Fibroblast of the aortic adventitia (primary cell): ENCODE measurements at regions not wholly inside any gene's neighbourhood (a gene's known extent, or its start where the extent isn't known, plus 50 kb on each side); places are given as distances from the start of the nearest gene placed in this dataset.
"Not testable (repeated sequence)": the region's sequence is repeated elsewhere in the genome, so short reads cannot be mapped to it uniquely, and the experiment has no call there.

Experiments
- DNase-seq: peaks from one replicate; pipeline ENCODE4 v3.0.0-alpha.2; 2010; ENCODE audit warnings: low read depth
- H3K4me3 ChIP-seq: 2 replicates; pipeline ENCODE4 v1.5.1; 2011; ENCODE audit warnings: low read depth, mild to moderate bottlenecking, control low read depth, low read length, moderate library complexity
- TF ChIP-seq, protein P1 (sequence below): IDR thresholded peaks from 2 replicates; pipeline ENCODE4 v1.5.1; 2011; ENCODE audit warnings: mild to moderate bottlenecking, low read length, control low read depth, inconsistent platforms; ENCODE audit not compliant: insufficient read depth

DNA sequence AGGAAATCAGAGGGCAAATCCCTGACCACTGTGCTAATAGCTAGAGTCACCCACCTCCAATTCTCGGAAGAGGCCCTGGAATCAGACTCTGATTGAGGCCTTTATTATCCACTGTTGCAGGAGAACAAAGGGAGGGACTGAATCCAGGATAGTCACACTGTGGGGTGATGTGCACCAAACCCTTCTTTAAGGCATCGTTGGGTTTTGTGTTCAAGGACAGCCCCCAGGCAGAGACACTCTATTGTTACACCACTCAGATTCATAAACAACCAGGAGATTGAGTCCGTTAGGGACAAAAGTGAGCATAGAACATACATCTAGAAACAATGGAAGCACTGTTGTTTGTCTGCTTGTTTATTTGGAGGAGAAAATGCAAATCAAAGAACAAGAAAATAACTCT lies 124.6 kb upstream of the TBCA start:
- H3K4me3 ChIP-seq: no peak overlapping the region
- TF ChIP-seq, protein P1, sequence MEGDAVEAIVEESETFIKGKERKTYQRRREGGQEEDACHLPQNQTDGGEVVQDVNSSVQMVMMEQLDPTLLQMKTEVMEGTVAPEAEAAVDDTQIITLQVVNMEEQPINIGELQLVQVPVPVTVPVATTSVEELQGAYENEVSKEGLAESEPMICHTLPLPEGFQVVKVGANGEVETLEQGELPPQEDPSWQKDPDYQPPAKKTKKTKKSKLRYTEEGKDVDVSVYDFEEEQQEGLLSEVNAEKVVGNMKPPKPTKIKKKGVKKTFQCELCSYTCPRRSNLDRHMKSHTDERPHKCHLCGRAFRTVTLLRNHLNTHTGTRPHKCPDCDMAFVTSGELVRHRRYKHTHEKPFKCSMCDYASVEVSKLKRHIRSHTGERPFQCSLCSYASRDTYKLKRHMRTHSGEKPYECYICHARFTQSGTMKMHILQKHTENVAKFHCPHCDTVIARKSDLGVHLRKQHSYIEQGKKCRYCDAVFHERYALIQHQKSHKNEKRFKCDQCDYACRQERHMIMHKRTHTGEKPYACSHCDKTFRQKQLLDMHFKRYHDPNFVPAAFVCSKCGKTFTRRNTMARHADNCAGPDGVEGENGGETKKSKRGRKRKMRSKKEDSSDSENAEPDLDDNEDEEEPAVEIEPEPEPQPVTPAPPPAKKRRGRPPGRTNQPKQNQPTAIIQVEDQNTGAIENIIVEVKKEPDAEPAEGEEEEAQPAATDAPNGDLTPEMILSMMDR: no peak
- DNase-seq: no peak

- DNase-seq: no peak
- TF ChIP-seq, protein P1: no peak
- H3K4me3 ChIP-seq: no peak overlapping the region
These were observed 122.2 kb upstream of the TBCA start for GRCh38 chr5:77898385-77898784.

GRCh38 chr5:77896338-77896737 lies 120.2 kb upstream of the TBCA start:
- peak; percentile 33 for DNase-seq
- no peak overlapping the region for H3K4me3 ChIP-seq
- TF ChIP-seq, protein P1: no peak

DNA sequence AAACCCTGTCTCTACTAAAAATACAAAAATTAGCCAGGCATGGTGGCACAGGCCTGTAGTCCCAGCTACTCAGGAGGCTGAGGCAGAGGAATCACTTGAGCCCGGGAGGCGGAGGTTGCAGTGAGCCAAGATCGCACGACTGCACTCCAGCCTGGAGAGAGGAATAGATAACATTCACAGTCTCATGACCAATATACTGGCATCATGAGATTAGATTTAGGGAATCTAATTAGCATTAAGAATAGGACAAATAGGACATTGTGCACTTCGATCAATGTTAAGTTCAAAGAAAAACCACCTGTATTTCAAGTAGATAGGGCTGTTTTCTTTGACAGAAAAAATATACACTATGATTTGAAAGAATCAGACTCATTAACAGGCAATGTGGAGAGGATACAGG lies 118.0 kb upstream of the TBCA start:
- DNase-seq, H3K4me3 ChIP-seq: not testable (repeated sequence)

GRCh38 chr5:77893225-77893860 lies 117.2 kb upstream of the TBCA start:
- H3K4me3 ChIP-seq: no peak overlapping the region
- peak; percentile 96 for DNase-seq

DNA sequence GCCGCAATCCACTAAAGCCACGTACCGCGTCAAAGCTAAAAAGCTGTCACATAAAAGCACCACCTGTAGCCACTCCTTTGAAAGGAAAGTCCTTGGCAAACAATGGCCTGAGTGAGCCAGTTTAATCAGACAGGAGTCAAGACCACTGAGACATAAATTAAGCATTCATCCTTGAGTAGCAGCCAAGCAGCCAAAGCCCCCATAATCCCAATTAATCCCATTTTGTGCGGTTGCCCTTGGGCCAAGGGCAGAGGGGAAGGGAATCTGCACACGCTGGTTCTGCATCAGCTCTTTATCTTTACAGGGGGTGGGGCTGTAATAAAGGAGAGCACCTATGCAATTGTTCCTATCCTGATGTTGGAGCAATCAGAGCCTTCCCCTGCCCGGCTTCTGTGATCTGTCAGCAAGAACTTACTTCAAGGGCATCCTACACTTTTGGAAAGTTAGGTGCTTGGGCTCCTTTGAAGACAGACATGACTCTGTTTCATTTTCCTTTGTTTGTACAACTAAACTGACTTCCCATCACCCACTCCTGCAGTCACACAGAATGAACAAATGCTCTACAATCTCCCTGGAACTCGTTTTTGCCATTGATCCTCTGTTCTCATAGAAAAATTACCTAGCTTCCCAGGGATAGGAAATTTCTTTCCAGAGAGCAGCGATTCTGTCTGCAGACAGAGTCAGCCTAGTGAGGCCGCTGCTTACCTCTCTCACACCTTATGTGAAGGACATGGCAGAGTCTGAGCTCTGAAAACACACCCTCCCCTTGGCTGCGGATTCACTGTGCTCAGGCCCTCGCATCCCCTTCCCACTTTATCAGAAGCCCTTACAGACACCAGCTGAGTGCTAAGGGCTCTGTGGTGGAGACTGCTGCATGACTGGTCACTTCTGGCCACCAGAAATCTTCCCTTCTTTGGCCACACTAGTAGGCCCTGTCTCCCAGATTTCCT lies 116.2 kb upstream of the TBCA start:
- DNase-seq: no peak
- H3K4me3 ChIP-seq: no peak overlapping the region
- TF ChIP-seq, protein P1: no peak

More at GRCh38 chr5:77893225-77893860, 117.2 kb upstream of the TBCA start:
- TF ChIP-seq, protein P1: no peak

- TF ChIP-seq, protein P1: no peak
- DNase-seq: no peak
- no peak overlapping the region for H3K4me3 ChIP-seq
These were observed 109.4 kb upstream of the TBCA start for GRCh38 chr5:77885519-77885918.
